Pancreas (tissue), 10 donors: ENCODE measurements at regions not wholly inside any gene's neighbourhood (a gene's known extent, or its start where the extent isn't known, plus 50 kb on each side); places are given as distances from the start of the nearest gene placed in this dataset.

Experiments
- ATAC-seq, 4 donors: fragments of 200-7000 bp; cut with Tn5 transposase; one replicate each; pipeline versions ENCODE4 v1.8.0 to v1.9.1; 2020; ENCODE audit warnings: mild to moderate bottlenecking in 4 of 4, moderate library complexity in 4 of 4
- DNase-seq, 6 donors: peaks; one replicate each; pipeline ENCODE4 v3.0.0-alpha.2; 2020
- FAIRE-seq: peaks from 2 replicates; lab custom pipeline; 2012; peaks lifted over from hg19 to GRCh38; lab: Jason Lieb, UNC
- H3K27ac ChIP-seq, 4 donors: fragments of 200-600 bp; sonication (generic); 1 replicate in 3 of 4; 2 replicates in 1 of 4; pipeline versions ENCODE4 v1.5.0 to v1.8.0; 2020
- H3K27me3 ChIP-seq, 4 donors: fragments of 200-600 bp; one replicate each; pipeline ENCODE4 v1.8.0; 2021
- H3K36me3 ChIP-seq, 3 donors: fragments of 200-600 bp; sonication (generic) in 1 of 3; one replicate each; pipeline versions ENCODE4 v1.5.0 to v1.8.0; 2020 to 2021
- H3K4me1 ChIP-seq, 3 donors: fragments of 200-600 bp; one replicate each; pipeline ENCODE4 v1.8.0; 2021
- H3K4me3 ChIP-seq, 4 donors: fragments of 200-600 bp; sonication (generic) in 2 of 4; one replicate each; pipeline versions ENCODE4 v1.5.0 to v1.8.0; 2020 to 2021
- H3K9me3 ChIP-seq, 4 donors: fragments of 200-600 bp; one replicate each; pipeline ENCODE4 v1.8.0; 2021
- WGBS, 2 donors: extraction: QIAGEN DNeasy Blood & Tissue Kit; methylation state at CpG; one replicate each; pipeline ENCODE4 v1.1.7; 2013; 5-methylcytosine and 5-hydroxymethylcytosine counted together
- intact Hi-C, 3 donors: fragments of 100-400 bp; cut with DNase I; formaldehyde crosslinking; loops; one replicate each; pipeline versions ENCODE4 v1.11.1 to v1.14.2; 2022
- TF ChIP-seq, protein P1 (sequence below), 4 donors: fragments of 200-600 bp; sonication (generic) in 3 of 4; IDR thresholded peaks; one replicate each; pipeline versions ENCODE4 v1.5.0 to v1.8.0; 2021; ENCODE audit warnings: antibody characterized with exemption in 4 of 4
- donor health status: healthy with polysubstance abuse.
- donor health status: DM: no; HTN: no; CAD: no; lungs with moderate emphysema.
- donor health status: DM: no; HTN: no; CAD: no.
- donor health status: control.
- donor health status: control.
- donor health status: Bipolar disorder and iron deficiency.
- donor health status: DM: yes; HTN: yes; CAD: no.
- donor health status: DM: no; HTN: no; CAD: no.
- donor health status: DM: no; HTN: no; CAD: no.
- donor health status: DM: yes; HTN: yes; CAD: no.

DNA sequence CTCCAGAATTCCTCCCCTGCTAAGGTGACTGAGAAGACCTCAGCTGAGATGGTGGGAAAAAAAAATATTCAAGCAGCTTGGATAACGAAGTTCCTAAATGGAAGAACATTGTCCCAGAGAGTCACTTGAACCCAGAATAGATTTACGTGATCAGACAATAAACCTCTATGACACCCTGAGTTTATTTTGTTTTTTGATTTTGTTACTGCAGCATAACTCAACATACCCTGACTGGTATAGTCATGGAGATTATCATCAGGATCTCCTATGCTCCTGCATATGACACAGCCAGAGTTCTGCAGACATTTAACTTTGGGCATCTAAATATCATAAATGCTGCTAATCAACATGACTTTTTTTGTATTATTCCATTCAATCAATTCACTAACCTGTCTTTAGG, 282.9 kb downstream of the RASEF start:
- DNase-seq (no peak), ATAC-seq (no peak), FAIRE-seq (no peak)
- intact Hi-C loops, result no loop called here
- H3K36me3 ChIP-seq, result no peaks in the 10 kb centered on the region
- no peaks in the 10 kb centered on the region for H3K4me1 ChIP-seq
- no peak overlapping the region for H3K4me3 ChIP-seq
- H3K27me3 ChIP-seq, result no peaks in the 10 kb centered on the region
- H3K27ac ChIP-seq, result no peak overlapping the region
- TF ChIP-seq, protein P1, sequence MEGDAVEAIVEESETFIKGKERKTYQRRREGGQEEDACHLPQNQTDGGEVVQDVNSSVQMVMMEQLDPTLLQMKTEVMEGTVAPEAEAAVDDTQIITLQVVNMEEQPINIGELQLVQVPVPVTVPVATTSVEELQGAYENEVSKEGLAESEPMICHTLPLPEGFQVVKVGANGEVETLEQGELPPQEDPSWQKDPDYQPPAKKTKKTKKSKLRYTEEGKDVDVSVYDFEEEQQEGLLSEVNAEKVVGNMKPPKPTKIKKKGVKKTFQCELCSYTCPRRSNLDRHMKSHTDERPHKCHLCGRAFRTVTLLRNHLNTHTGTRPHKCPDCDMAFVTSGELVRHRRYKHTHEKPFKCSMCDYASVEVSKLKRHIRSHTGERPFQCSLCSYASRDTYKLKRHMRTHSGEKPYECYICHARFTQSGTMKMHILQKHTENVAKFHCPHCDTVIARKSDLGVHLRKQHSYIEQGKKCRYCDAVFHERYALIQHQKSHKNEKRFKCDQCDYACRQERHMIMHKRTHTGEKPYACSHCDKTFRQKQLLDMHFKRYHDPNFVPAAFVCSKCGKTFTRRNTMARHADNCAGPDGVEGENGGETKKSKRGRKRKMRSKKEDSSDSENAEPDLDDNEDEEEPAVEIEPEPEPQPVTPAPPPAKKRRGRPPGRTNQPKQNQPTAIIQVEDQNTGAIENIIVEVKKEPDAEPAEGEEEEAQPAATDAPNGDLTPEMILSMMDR (IDR thresholded peaks at IDR 0.05), result no peak
- 59 to 76% methylated on average over 2 of the region's 2 CpGs for WGBS, 2 donors
- no peaks in the 10 kb centered on the region for H3K9me3 ChIP-seq

GRCh38 chr9:82781921-82782392, 281.0 kb downstream of the RASEF start:
- no peak for DNase-seq
- Histone ChIP-seq H3K36me3 (no peaks in the 10 kb centered on the region), H3K27me3 (no peaks in the 10 kb centered on the region), H3K4me1 (no peaks in the 10 kb centered on the region), H3K9me3 (no peaks in the 10 kb centered on the region), H3K27ac (no peak overlapping the region), H3K4me3 (no peak overlapping the region)
- TF ChIP-seq, protein P1 (IDR thresholded peaks at IDR 0.05), result no peak
- no peak for FAIRE-seq
- intact Hi-C loops, result no loop called here
- WGBS, 2 donors, result 58 to 60% methylated on average over 6 of the region's 6 CpGs
- ATAC-seq, result no peak

DNA sequence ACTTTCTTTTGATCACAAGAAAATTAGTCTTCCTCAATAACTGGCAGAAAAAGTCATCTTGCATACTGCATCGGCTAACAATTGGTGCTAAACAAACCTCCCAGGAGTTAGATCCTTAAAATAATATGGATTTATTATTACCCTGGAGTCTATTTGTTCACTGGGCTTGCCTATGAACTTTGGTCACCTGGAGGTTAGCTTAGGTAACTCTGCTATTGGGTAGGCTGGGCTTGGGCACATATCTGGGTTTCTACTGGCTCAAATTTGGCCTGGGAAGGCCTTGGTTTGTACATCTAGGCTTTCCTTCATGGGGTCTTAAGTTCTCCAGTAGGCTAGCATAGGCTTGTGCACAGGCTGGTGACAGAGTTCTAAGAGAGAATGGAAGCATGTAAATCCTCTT, 279.9 kb downstream of the RASEF start:
- Histone ChIP-seq H3K36me3 (no peaks in the 10 kb centered on the region), H3K9me3 (no peaks in the 10 kb centered on the region), H3K27me3 (no peaks in the 10 kb centered on the region), H3K4me3 (no peak overlapping the region), H3K4me1 (no peaks in the 10 kb centered on the region), H3K27ac (no peak overlapping the region)
- no peak for ATAC-seq
- DNase-seq, result no peak
- no peak for FAIRE-seq
- WGBS, 2 donors, result 63 to 66% methylated on average over 1 of the region's 1 CpG
- intact Hi-C loops, result no loop called here
- TF ChIP-seq, protein P1 (IDR thresholded peaks at IDR 0.05), result no peak

GRCh38 chr9:82784589-82784988, 278.4 kb downstream of the RASEF start:
- no peak for DNase-seq

DNA sequence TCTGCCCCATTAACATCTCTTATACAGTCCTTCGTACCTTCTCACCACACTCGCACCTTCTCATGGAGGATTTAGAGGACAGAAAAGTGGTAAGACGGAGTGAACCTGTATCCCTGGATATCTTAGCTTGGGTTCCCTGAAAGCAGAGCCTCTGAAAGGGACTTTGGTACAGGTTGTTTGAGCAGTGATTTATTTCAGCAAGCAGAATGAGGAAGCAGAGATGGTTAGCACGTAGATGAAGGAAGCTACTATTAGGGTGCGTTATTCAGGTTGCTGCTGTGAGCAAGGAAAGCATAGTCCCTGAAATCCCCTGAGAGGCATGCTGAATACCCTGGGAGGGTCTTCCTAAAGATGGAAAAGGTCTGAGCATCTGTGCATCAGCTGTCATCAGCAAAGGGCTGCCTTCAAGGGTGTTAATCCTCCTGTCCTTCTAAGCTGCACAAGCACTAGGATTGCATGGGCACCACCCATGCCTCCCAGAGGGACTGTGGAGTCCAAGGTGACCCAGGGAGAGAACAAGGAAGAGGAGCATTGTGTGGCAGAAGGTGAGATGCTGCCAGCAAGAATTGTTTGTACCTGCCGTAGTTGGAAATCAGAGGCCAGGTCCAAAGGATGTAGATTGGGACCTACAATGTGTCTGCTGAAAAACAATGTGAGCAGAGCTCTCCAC, 273.7 kb downstream of the RASEF start:
- no peak for ATAC-seq
- intact Hi-C loops, result no loop called here
- no peak for FAIRE-seq
- H3K27ac ChIP-seq, result no peak overlapping the region
- no peak overlapping the region for H3K4me3 ChIP-seq
- H3K36me3 ChIP-seq, result no peaks in the 10 kb centered on the region
- TF ChIP-seq, protein P1 (IDR thresholded peaks at IDR 0.05), result no peak
- no peak for DNase-seq
- H3K27me3 ChIP-seq, result no peaks in the 10 kb centered on the region
- WGBS, 2 donors, result 73 to 84% methylated on average over 6 of the region's 6 CpGs
- no peaks in the 10 kb centered on the region for H3K4me1 ChIP-seq
- H3K9me3 ChIP-seq, result no peaks in the 10 kb centered on the region

More at GRCh38 chr9:82784589-82784988, 278.4 kb downstream of the RASEF start:
- TF ChIP-seq, protein P1 (IDR thresholded peaks at IDR 0.05), result no peak
- H3K27me3 ChIP-seq, result no peaks in the 10 kb centered on the region
- no peak overlapping the region for H3K4me3 ChIP-seq
- no peak for FAIRE-seq
- H3K9me3 ChIP-seq, result no peaks in the 10 kb centered on the region
- 89 to 91% methylated on average over 1 of the region's 1 CpG for WGBS, 2 donors
- intact Hi-C loops, result no loop called here
- H3K4me1 ChIP-seq, result no peaks in the 10 kb centered on the region
- H3K27ac ChIP-seq, result no peak overlapping the region
- ATAC-seq, result no peak
- H3K36me3 ChIP-seq, result no peaks in the 10 kb centered on the region
